ENCODE measurements at regions not wholly inside any gene's neighbourhood (a gene's known extent, or its start where the extent isn't known, plus 50 kb on each side); places are given as distances from the start of the nearest gene placed in this dataset.

DNA sequence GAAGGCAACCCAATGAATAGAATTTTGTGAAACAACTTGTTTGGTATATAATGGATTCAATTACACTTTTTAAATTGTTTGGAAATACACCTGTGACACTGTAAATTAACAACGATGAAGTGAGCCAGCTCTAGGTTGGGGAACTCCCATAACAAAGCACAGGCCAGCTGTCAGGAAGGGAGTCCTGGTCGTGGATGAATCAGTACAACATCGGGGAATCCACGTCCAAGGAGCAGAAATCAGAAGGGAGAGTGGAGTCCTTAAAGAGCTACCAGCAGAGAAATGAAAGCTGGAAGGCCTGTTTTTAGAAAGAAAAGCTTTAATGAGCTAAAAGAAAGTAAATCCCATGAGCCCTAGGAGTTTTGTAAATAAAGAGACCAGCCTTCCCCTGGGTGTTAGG, 223.1 kb upstream of the SLC35B3 start:
- TF ChIP-seq CTCF (IDR thresholded peaks at IDR 0.05) (no peak), POLR2A (IDR thresholded peaks at IDR 0.05) (no peak)
- no peak for DNase-seq
- no peak overlapping the region for H3K27ac ChIP-seq
- no peaks in the 10 kb centered on the region for H3K4me1 ChIP-seq
- no peaks in the 10 kb centered on the region for H3K36me3 ChIP-seq
- no peaks in the 10 kb centered on the region for H3K27me3 ChIP-seq
- no peak overlapping the region for H3K4me3 ChIP-seq
- no peaks in the 10 kb centered on the region for H3K9me3 ChIP-seq
- intact Hi-C loops (cut with DNase I; ENCODE audit: low total_unique reads), result no loop called here

DNA sequence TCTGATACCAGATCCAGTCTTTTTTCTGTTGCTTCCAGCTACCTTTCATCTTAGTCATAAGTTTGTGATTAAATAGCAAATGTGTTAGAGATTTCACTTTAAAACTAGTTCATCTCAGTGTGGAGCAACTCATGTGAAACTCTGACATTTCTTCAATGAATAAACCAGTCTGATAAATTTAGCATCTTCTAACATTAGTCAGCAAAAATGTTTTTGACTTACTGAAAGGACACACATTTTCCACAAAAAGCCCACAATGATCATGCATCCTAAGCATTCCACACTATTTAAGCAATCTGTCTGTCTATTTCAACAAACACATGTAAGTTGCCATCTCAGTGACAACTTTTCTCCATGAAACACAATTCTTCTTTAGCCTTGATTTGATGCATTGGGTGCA, 222.2 kb upstream of the SLC35B3 start:
- no peak overlapping the region for H3K27ac ChIP-seq
- DNase-seq, result no peak
- intact Hi-C loops (cut with DNase I; ENCODE audit: low total_unique reads), result no loop called here
- no peaks in the 10 kb centered on the region for H3K27me3 ChIP-seq
- H3K9me3 ChIP-seq, result no peaks in the 10 kb centered on the region
- no peaks in the 10 kb centered on the region for H3K4me1 ChIP-seq
- no peaks in the 10 kb centered on the region for H3K36me3 ChIP-seq
- no peak for TF ChIP-seq POLR2A (IDR thresholded peaks at IDR 0.05)
- TF ChIP-seq CTCF (IDR thresholded peaks at IDR 0.05), result no peak
- H3K4me3 ChIP-seq, result no peak overlapping the region

DNA sequence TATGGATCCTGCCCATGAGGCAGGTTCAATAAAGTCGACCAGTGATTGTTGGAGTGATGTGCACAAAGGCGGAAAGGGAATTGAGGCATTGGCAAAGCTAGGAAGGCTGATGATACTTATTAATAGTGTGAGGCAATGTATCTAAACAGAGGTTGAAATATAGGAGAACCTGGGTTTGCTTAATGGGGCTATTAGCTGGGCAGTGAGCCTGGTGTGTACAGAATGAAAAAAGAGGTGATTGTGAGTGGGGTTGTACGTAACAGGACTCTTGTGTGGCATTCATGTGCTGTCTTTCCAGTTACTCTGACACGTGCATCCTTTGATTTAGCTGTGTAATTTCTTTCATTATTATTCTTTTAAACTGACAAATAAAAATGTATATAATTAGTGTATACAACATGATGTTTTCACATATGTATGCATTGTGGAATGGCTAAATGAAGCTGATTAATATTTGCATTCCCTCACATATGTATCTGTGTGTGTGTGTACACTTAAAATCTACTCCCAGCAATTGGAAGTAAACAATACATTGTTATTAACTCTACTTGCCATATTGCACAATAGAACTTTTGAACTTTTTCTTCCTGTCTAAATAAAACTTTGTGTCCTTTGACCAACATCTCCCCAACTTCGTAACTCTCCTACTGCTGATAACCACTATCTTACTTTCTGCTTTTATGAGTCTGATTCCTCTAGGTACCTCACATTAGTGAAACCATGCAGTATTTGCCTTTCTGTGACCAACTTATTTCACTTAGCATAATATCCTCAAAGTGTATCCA, 220.5 kb upstream of the SLC35B3 start:
- intact Hi-C loops (cut with DNase I; ENCODE audit: low total_unique reads), result no loop called here
- Histone ChIP-seq H3K36me3 (no peaks in the 10 kb centered on the region), H3K27me3 (no peaks in the 10 kb centered on the region), H3K27ac (no peak overlapping the region), H3K4me1 (no peaks in the 10 kb centered on the region), H3K9me3 (no peaks in the 10 kb centered on the region), H3K4me3 (no peak overlapping the region)
- TF ChIP-seq POLR2A (IDR thresholded peaks at IDR 0.05), result no peak
- no peak for TF ChIP-seq CTCF (IDR thresholded peaks at IDR 0.05)
- DNase-seq, result no peak

- Histone ChIP-seq H3K4me1 (no peaks in the 10 kb centered on the region), H3K27ac (no peak overlapping the region), H3K27me3 (no peaks in the 10 kb centered on the region), H3K9me3 (no peaks in the 10 kb centered on the region), H3K36me3 (no peaks in the 10 kb centered on the region), H3K4me3 (no peak overlapping the region)
- intact Hi-C loops (cut with DNase I; ENCODE audit: low total_unique reads), result no loop called here
- DNase-seq, result no peak
- TF ChIP-seq POLR2A (IDR thresholded peaks at IDR 0.05) (no peak), CTCF (IDR thresholded peaks at IDR 0.05) (no peak)
Observed at GRCh38 chr6:8652710-8653109, 217.4 kb upstream of the SLC35B3 start.

DNA sequence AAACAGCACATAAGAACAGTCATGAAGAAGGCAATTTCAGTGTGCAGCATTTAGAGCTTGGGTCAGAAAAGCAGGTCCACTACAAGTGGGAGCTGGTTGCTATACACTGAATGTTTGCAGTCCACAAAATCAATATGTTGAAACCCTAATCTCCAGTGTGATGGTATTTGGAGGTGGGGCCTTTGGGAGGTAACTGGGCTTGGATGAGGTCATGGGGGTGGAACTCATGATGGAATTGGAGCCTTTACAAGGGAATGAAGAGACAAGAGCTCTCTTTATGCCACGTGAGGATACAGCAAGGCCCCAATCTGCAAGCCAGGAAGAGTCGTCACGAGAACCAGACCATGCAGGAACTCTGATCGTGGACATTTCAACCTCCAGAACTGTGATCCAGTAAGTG, 216.7 kb upstream of the SLC35B3 start:
- intact Hi-C loops (cut with DNase I; ENCODE audit: low total_unique reads), result no loop called here
- Histone ChIP-seq H3K27ac (no peak overlapping the region), H3K36me3 (no peaks in the 10 kb centered on the region), H3K9me3 (no peaks in the 10 kb centered on the region), H3K27me3 (no peaks in the 10 kb centered on the region), H3K4me3 (no peak overlapping the region), H3K4me1 (no peaks in the 10 kb centered on the region)
- TF ChIP-seq CTCF (IDR thresholded peaks at IDR 0.05), result no peak
- no peak for DNase-seq

Measured in uterus (tissue), 3 donors.